DMS114 treated with DMSO at 0.1 percent for 48 hours (cell line): ENCODE measurements at regions not wholly inside any gene's neighbourhood (a gene's known extent, or its start where the extent isn't known, plus 50 kb on each side); places are given as distances from the start of the nearest gene placed in this dataset.
"Not testable (repeated sequence)": the region's sequence is repeated elsewhere in the genome, so short reads cannot be mapped to it uniquely, and the experiment has no call there.

Source experiments
- DNase-seq: peaks from one replicate; lab custom pipeline; 2025; ENCODE audit not compliant: unreplicated experiment; lab: John Stamatoyannopoulos, UW

DNA sequence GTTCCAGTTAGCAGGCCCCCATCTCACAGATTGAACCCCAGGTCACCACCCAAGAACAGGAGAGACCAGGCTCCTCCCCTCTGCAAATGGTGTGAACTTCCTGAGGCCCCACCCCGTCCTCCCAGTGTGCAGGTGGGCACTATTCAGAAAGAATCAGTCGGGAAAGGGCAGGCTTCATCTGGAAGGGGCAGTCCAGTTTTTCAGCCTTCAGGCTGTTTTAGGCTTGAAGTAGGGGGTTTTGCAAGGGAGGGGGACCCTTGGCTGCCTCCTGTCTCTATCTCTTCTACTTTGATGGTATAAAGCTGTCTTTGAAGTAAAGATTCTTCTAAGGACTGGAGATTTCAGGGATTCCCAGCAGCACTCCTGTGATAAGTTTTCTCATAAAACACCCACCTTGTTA is 267.6 kb downstream of the RND3 start:
- DNase-seq = no peak

DNA sequence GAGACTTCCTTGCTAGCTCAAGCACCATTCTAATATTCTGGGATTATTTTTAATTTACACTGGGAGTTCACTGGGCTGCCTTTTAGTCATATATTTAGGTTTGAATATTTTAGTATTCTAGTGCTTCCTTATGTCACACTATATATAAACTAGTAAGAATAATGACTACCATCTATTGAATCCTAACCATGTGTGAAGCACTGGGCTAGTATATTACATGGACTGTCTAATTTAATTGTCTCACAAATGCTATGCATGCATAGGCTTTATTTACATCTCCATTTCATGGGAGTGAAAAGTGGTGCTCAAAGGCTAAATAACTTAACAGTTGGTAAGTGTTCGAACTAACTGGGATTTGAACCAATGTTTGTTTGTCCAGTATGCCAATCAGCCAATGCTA is 272.4 kb downstream of the RND3 start:
- no peak for DNase-seq

DNA sequence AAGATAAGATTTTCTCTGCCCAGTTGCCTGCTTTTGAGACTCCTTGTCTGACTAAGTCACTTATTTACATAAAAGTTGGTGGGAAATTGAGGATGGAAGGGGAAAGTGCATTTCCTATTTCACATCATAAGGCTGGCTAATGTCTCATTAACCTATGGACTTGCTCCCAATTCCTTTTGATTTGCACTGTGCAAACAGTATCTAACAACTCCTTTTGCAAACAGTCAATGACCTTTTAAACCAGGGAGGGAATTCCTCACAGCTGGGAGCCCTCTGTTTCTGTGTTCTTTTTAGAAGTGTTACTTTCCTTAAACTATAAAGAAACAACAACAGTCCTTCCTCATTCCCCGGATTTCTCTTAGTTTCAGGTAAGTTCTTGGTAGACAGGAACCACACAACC is 272.8 kb downstream of the RND3 start:
- DNase-seq = no peak

DNA sequence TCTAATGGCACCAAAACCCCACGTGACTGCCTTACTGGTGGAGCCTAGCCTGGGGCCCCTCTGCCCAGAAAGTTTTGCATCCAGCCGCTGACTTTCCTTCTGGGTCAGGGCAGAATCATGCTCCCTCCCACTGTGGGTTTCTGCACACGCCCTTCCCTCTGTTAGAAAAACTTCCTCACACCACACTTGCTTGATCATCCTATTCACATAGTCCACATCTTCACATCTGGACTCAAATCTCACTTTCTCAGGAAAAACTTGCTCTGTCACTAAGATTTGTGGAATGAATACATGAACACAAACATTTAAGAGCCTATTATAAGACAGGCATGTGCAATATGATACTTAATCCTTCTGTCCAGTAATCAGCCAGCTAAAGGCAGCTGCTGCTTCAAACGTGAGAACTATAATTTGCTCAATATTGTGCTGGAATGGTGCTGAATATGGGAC is 274.7 kb downstream of the RND3 start:
- DNase-seq = no peak

DNA sequence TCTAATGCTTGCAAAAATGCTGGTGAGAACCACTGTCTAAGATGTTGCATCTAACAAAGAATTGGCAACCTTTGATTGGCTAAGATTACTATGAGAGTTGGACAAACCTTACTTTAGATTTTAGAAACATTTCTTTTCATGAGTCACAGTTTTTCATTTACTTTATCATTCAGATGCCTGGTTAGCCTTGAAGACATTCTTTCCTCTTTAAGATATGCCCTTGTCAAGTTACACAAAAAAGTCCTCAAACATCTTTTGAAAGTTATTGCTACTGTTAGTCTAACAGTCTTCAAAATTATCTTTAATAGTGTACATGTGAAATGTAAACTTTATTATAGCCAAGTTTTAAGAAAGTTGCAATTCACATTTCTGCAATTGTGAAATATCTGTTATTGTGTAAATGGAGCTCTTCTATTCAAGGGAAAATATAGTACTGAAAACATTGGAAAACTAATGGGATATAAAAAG is 276.3 kb downstream of the RND3 start:
- no peak for DNase-seq

DNA sequence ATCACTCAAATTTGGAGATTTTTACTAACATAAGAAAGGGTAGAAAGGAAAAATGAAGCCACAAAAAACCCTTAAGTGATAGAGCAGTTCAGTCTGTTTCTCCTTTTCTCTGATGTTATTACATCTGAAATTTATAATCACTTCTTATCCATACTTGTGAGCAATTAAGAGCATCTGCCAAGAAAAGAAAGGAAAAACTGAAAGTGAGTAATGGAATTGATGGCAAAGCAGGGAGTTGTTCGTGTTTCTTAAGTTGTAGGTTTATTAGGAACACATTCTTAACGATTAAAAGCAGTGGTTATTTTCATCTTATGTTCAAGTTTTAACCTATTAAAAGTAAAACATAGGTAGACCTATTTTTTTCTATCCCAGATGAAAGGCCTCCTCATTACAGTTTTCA is 277.7 kb downstream of the RND3 start:
- no peak for DNase-seq

DNA sequence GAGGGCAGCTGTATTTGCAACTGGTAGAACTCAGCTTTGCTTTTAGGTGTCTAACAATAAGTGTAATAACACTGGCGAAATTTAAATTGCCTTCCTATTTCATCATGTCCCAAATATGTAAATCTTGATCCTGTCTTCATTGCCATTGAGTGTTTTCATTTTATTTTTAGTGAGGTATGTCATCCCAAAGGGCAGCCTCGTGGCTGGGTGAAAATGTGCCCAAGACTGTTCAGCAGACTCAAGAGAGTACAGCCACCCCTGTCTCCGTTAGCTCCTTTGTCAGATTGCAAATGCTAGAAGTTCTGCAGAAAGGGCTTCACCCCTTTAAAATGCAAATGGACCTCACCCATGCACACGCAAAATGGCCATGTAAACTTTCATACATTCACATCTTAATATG is 278.8 kb downstream of the RND3 start:
- no peak for DNase-seq

DNA sequence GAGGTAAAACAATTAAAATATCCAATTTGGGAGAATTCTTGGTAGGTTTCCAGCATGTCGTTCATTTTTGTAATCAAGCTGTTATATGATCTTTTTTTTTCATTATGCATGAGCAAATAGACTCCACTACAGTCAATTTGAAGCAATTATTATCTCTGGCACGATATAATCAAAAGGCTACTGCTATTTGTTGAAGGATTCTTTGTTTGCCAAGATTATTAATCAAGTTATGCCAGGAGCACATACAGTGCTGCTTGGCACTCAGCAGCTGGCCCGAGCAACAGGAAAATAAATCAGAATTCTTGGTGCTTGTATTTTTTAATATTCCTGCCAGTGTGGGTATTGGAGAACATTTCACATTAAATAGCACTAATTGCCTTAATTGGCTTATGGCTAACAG is 279.5 kb downstream of the RND3 start:
- no peak for DNase-seq

DNA sequence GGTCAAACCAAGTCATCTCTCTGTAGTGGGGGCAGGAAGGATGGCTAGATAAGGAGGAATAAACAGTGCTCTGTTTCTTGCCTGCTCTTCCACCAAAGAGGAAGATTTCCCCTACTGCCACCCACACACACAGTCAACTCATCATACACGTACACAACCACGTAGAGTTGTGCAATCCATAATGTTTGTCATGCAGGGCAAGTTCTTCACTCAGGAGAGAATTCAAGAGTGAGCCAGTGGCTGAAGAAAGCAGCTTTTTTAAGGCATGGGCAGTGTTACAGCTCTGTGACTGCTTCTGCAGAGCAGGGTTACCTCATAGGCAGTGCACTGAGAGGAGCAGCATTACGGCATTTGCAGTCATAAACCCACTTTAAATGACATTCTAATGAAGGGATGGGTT is 283.0 kb downstream of the RND3 start:
- DNase-seq = no peak

DNA sequence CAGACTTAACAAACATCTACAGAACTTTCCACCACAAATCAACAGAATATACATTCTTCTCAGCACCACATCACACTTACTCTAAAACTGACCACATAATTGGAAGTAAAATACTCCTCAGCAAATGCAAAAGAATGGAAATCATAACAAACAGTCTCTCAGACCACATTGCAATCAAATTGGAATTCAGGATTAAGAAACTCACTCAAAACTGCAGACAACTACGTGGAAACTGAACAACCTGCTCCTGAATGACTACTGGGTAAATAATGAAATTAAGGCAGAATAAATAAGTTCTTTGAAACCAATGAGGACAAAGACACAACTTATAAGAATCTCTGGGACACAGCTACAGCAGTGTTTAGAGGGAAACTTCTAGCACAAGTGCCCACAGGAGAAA is 292.7 kb downstream of the RND3 start:
- not testable (repeated sequence) for DNase-seq

DNA sequence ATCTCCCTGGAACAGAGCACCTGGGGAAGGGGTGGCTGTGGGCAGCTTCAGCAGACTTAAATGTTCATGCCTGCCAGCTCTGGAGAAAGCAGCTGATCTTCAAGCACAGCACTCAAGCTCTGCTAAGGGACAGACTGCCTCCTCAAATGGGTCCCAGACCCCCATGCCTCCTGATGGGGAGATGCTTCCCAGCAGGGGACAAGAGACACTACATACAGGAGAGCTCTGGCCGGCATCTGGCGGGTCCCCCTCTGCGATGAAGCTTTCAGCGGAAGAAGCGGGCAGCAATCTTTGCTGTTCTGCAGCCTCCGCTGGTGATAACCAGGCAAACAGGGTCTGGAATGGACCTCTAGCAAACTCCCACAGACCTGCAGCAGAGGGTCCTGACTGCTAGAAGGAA is 294.8 kb downstream of the RND3 start:
- no peak for DNase-seq

DNA sequence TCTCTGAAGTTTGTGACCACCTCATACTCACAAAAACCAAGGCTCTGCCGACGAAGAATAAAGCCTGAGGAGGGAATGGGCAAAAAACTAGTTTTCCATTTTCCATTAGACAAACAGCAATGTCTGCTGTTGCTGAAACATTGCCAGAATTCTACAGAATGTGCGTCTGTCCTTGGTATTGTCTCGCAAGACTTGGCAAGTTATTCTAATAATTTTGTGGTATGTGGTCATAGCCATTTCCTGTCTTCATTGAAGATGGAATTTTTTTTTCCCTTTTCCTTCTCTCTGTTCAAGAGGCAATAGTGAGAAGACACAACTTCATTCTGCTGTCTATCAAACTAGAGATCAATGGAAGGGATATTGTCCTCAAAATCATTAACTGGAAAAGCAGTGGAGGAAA is 296.1 kb downstream of the RND3 start:
- DNase-seq = no peak

DNA sequence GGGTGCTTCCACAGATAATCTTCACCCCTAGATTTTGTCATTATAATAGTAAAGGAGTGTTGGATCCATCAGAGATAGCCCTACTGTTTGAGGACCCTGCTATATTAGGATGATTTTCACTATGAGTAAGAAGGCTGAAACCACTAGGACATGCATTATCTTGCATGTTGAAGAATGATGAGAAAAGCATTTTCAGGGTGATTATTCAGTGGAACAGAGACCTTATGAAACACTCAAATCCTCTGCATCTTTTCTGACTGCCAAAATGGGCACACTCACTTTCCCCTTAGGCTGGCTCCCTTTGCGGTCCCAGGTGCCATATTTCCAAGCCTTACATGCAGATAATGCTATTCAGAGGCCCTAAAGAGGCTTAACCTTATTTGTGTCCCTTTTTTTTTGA is 296.9 kb downstream of the RND3 start:
- DNase-seq = no peak

DNA sequence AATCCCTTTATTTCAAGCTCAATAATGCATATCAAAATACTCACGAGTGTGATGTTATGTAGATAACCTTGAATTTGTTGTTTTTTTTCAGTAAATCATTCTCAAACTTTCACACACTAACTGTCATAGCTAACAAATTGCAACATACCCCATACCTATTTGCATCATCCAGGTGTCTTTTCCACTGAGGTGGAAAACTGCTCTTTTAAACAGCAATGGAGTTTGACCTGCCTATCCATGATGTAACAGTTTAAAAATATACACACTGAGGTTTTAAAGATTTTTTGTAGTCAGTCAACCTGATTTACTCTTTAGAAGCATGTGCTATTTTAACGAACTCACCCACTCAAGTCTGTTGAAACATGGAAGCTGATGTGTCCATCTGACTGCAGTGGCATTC is 298.7 kb downstream of the RND3 start:
- DNase-seq = no peak

DNA sequence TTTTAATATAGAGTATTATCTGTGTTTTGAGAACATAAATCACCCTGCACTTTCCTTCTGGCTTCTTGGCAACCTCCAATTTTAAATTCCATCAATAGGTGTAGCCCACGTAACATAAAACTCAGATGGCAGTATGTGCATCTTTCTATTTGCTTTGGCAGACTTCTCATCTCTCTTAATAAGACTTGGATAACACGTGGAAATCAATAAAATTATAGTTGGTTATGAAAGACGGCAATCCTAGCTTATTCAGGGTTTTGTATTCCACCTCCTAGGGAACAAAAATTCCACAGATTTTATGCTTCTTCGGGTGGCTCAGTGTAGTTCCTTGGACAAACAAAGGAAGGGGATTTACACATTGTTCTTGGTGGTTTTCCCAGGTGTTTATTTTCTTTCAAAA is 299.3 kb downstream of the RND3 start:
- no peak for DNase-seq

DNA sequence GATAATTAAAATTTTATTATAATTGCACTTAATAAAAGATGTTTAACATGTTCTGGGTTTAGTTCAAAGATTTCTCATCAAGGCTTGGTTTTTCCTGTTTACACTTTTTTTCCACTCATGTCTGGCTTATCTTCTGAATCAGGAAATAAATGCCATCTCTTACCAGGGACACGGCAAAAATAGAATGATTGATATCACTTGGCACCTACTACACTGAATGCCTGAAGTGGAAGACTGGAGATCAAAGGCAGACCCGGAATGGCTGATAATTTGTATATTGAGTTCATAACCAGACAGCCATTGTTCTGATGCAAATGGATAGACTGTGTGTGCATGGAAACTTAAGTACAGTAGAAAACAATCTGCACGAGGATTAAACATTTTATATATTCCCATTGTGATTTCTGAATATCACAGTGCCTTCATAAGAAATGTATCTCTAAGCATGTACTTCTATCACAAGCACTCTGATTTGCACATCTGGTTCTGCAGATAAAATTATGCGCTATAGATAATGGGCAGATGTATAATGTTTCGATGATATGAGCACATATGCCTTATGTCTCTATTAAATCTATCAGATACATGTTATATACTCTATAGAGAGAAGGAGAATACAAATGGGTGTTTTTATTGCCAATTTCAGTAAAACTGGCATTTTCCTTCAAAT is 304.8 kb downstream of the RND3 start:
- DNase-seq = no peak

DNA sequence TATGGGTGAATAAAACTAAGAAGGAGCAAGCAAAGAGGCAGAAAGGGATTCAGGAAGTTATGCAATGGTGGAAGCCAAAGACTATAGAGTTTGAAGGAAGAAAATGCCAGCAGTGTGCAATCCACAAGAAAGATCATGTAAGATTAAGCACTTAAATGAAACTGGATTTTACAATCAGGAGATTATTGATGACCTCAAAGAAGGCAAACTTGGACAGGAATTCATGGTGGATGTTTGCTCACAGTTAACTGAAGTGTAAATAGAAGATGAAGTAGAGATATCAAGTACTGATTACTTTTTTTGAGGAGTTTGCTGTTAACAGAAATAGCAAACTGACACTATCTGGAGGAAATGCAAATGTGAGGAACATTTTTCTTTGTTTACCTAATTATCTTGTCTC is 308.9 kb downstream of the RND3 start:
- DNase-seq = no peak

DNA sequence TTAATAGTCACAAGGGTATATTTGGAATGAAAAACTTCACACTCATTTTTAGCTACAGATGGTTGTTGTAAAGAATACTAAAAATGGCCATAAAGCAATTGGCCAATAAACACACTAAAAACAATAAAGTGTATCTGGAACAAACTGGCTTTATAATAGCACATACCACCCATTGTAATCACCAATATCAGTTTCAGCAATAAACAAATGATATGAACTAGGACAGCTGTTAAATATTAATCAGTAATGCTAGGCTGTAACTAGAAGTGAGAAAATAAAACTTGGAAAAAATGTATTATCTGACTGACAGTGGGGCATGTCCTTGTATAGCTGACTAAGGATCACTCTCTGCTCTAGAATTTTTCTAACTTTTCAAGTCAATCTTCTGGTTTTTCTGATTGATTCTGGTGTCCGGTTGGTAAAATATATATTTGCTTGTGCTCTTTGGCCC is 312.5 kb downstream of the RND3 start:
- no peak for DNase-seq

DNA sequence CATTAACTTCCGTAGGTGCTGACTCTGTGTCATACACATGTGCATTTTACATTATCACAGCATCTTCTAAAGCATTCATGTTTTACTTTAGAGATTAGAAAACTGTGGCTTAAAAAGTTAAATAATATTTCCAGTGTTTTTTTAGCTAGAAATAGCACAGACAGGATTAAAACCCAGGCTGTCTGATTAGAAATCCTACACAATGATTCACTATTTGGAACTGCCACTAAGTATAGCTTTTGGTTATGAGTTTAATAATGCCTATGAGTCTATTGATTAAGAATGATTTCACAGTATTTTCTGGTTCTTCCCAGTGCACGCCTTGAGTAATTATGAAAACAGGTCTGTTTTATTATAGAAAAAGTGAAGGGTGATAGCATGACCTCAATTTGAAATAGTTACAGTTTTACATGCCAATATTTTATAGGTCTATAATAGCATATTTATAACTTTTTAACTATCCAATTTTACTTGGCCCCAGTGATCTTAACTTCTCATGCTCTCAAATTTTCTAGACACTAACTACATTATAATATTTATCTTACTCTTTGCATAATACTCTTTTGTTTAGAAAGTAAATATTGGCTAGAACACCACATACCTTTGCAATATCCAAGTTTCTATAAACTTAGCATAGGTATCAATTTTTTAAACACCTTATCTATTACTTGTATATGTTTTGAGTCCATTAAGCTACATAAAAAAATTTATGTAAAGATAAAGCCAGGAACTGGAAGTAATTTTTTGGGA is 313.2 kb downstream of the RND3 start:
- DNase-seq = no peak

DNA sequence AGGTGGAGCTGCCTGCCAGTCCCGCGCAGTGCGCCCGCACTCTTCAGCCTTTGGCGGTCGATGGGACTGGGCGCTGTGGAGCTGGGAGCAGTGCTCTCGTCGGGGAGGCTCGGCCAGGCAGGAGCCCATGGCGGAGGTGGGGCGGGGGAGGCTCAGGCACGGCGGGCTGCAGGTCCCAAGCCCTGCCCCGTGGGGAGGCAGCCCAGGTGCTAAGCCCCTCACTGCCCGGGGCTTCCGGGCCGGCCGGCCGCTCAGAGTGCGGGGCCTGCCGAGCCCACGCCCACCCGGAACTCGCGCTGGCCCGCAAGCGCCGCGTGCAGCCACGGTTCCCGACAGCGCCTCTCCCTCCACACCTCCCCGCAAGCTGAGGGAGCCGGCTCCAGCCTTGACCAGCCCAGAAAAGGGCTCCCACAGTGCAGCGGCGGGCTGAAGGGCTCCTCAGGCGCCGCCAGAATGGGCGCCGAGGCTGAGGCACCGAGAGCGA is 316.4 kb downstream of the RND3 start:
- no peak for DNase-seq

DNA sequence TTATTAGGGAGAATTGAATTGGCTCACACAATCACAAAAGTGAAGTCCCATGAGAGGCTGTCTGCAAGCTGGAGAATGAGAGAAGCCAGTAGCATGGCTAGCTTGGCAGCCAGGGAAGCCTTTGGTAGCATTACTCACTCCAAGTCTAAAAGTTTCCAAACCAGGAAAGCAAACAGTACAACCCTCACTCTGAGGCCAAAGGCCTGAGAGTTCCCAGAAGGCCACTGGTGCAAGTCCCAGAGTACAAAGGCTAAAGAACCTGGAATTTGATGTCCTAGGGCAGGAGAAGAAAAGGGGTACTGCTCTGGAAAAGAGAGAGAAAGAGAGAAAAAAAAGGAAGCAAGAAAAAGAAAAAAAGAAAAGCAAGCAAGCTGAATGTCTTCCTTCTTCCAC is 318.2 kb downstream of the RND3 start:
- no peak for DNase-seq

DNA sequence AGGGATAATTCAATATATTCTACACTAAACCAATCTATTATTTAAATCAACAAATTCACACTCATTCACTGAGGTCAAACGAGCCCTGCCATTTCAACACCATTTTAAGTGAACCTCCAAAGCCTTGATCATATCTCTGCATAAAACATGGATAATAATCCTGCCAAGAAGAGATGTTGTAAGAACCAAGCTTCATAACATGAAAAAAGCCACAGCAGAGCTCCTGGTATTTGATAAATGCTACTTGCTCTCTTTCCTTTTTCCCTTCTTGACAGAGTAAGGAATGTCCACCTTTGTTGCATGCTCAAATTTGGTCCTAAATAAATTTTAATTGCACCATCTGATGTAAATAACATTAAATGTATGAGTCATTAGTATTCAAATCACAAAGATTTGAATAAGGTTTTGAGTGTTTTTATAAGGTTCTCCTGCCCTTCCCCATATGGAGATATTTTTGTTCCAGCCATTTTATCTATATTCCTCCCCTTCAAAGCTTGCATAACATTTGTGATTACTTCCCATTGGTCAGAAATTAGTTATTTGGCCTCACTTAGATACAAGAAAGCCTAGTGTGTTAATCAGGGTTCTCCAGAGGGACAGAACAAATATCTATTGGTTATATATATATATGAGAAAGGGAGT is 318.8 kb downstream of the RND3 start:
- DNase-seq = no peak
